ENCODE measurements at regions not wholly inside any gene's neighbourhood (a gene's known extent, or its start where the extent isn't known, plus 50 kb on each side); places are given as distances from the start of the nearest gene placed in this dataset.

GRCh38 chr3:77795013-77795412 lies 755.1 kb downstream of the ROBO2 start:
- DNase-seq = no peak
- H3K23ac ChIP-seq (ENCODE audit: low read length) = no peak overlapping the region
- no peak overlapping the region for H2BK12ac ChIP-seq (ENCODE audit: low read length)
- H3K79me2 ChIP-seq (ENCODE audit: control insufficient read depth, insufficient read depth, low read length, poor library complexity) = no peaks in the 10 kb centered on the region
- no peaks in the 10 kb centered on the region for H3K79me1 ChIP-seq (ENCODE audit: low read length)
- H4K91ac ChIP-seq (ENCODE audit: low read depth, low read length) = no peak overlapping the region
- no peak overlapping the region for H3K4me3 ChIP-seq (ENCODE audit: low read depth, low read length)
- H2AK5ac ChIP-seq (ENCODE audit: low read length) = no peak overlapping the region
- no peaks in the 10 kb centered on the region for H3K27me3 ChIP-seq (ENCODE audit: insufficient read depth, low read length)
- no peak overlapping the region for H2BK5ac ChIP-seq (ENCODE audit: low read depth, low read length, poor library complexity)
- H3K4ac ChIP-seq (ENCODE audit: low read depth, low read length) = no peak overlapping the region
- no CpG with 5 or more reads among the region's 5 CpGs for WGBS (ENCODE audit: extremely low coverage, insufficient coverage, insufficient read length)
- peaks cover 2% of the 10 kb centered on the region for H3K9me3 ChIP-seq (ENCODE audit: insufficient read depth, low read depth, low read length)
- H3K36me3 ChIP-seq (ENCODE audit: control insufficient read depth in 1 of 2, insufficient read depth in 2 of 2, low read length in 2 of 2) = no peaks in the 10 kb centered on the region
- H2AFZ ChIP-seq (ENCODE audit: insufficient read depth, low read length, poor library complexity) = no peak overlapping the region
- peaks cover 4 to 7% of the 10 kb centered on the region in 2 experiments for H3K4me1 ChIP-seq (ENCODE audit: control insufficient read depth in 1 of 2, insufficient read depth in 2 of 2, low read length in 2 of 2)
- H3K27ac ChIP-seq (ENCODE audit: low read depth, low read length) = no peak overlapping the region
- H3K18ac ChIP-seq (ENCODE audit: low read length) = no peak overlapping the region
- H3K9ac ChIP-seq (ENCODE audit: low read length) = no peak overlapping the region
- H3K4me2 ChIP-seq (ENCODE audit: low read length) = no peak overlapping the region
- H4K12ac ChIP-seq (ENCODE audit: low read depth, low read length) = no peak overlapping the region
- H3K14ac ChIP-seq (ENCODE audit: low read length) = no peak overlapping the region
- no peak overlapping the region for H2BK120ac ChIP-seq (ENCODE audit: insufficient read depth, low read length, poor library complexity)
- H4K8ac ChIP-seq (ENCODE audit: low read depth, low read length) = no peak overlapping the region

GRCh38 chr3:77799278-77799677 lies 759.4 kb downstream of the ROBO2 start:
- Histone ChIP-seq H2BK120ac (ENCODE audit: insufficient read depth, low read length, poor library complexity) (no peak overlapping the region), H2BK12ac (ENCODE audit: low read length) (no peak overlapping the region), H4K91ac (ENCODE audit: low read depth, low read length) (no peak overlapping the region), H3K79me2 (ENCODE audit: control insufficient read depth, insufficient read depth, low read length, poor library complexity) (no peaks in the 10 kb centered on the region), H3K23ac (ENCODE audit: low read length) (no peak overlapping the region), H3K9me3 (ENCODE audit: insufficient read depth, low read depth, low read length) (peaks cover 2% of the 10 kb centered on the region), H3K36me3 (ENCODE audit: control insufficient read depth in 1 of 2, insufficient read depth in 2 of 2, low read length in 2 of 2) (no peaks in the 10 kb centered on the region), H2BK5ac (ENCODE audit: low read depth, low read length, poor library complexity) (no peak overlapping the region), H3K4me2 (ENCODE audit: low read length) (no peak overlapping the region), H3K14ac (ENCODE audit: low read length) (no peak overlapping the region), H4K8ac (ENCODE audit: low read depth, low read length) (no peak overlapping the region), H3K4me1 (ENCODE audit: control insufficient read depth in 1 of 2, insufficient read depth in 2 of 2, low read length in 2 of 2) (peaks cover 0 to 3% of the 10 kb centered on the region in 2 experiments), H3K4ac (ENCODE audit: low read depth, low read length) (no peak overlapping the region), H3K27ac (ENCODE audit: low read depth, low read length) (no peak overlapping the region), H3K18ac (ENCODE audit: low read length) (no peak overlapping the region), H4K12ac (ENCODE audit: low read depth, low read length) (no peak overlapping the region), H3K9ac (ENCODE audit: low read length) (peak overlapping the region; percentile 63), H2AFZ (ENCODE audit: insufficient read depth, low read length, poor library complexity) (no peak overlapping the region), H3K27me3 (ENCODE audit: insufficient read depth, low read length) (no peaks in the 10 kb centered on the region), H3K79me1 (ENCODE audit: low read length) (no peaks in the 10 kb centered on the region), H3K4me3 (ENCODE audit: low read depth, low read length) (no peak overlapping the region), H2AK5ac (ENCODE audit: low read length) (no peak overlapping the region)
- WGBS (ENCODE audit: extremely low coverage, insufficient coverage, insufficient read length) = no CpG with 5 or more reads among the region's 5 CpGs
- DNase-seq = no peak

- Histone ChIP-seq H4K12ac (ENCODE audit: low read depth, low read length) (no peak overlapping the region), H3K4me3 (ENCODE audit: low read depth, low read length) (no peak overlapping the region), H3K18ac (ENCODE audit: low read length) (no peak overlapping the region), H3K79me2 (ENCODE audit: control insufficient read depth, insufficient read depth, low read length, poor library complexity) (no peaks in the 10 kb centered on the region), H3K4ac (ENCODE audit: low read depth, low read length) (no peak overlapping the region), H3K23ac (ENCODE audit: low read length) (no peak overlapping the region), H3K36me3 (ENCODE audit: control insufficient read depth in 1 of 2, insufficient read depth in 2 of 2, low read length in 2 of 2) (no peaks in the 10 kb centered on the region), H2AK5ac (ENCODE audit: low read length) (no peak overlapping the region), H3K27me3 (ENCODE audit: insufficient read depth, low read length) (no peaks in the 10 kb centered on the region), H2AFZ (ENCODE audit: insufficient read depth, low read length, poor library complexity) (no peak overlapping the region), H2BK5ac (ENCODE audit: low read depth, low read length, poor library complexity) (no peak overlapping the region), H3K4me1 (ENCODE audit: control insufficient read depth in 1 of 2, insufficient read depth in 2 of 2, low read length in 2 of 2) (no peaks in the 10 kb centered on the region), H3K14ac (ENCODE audit: low read length) (no peak overlapping the region), H2BK12ac (ENCODE audit: low read length) (no peak overlapping the region), H4K8ac (ENCODE audit: low read depth, low read length) (no peak overlapping the region), H3K79me1 (ENCODE audit: low read length) (no peaks in the 10 kb centered on the region), H3K4me2 (ENCODE audit: low read length) (no peak overlapping the region), H3K9me3 (ENCODE audit: insufficient read depth, low read depth, low read length) (peaks cover 2% of the 10 kb centered on the region), H3K9ac (ENCODE audit: low read length) (no peak overlapping the region), H2BK120ac (ENCODE audit: insufficient read depth, low read length, poor library complexity) (no peak overlapping the region), H3K27ac (ENCODE audit: low read depth, low read length) (no peak overlapping the region), H4K91ac (ENCODE audit: low read depth, low read length) (no peak overlapping the region)
- DNase-seq = no peak
- no CpG with 5 or more reads among the region's 1 CpG for WGBS (ENCODE audit: extremely low coverage, insufficient coverage, insufficient read length)
These were observed 761.0 kb downstream of the ROBO2 start for GRCh38 chr3:77800893-77801292.

GRCh38 chr3:77807312-77807711 lies 767.4 kb downstream of the ROBO2 start:
- Histone ChIP-seq H3K4me3 (ENCODE audit: low read depth, low read length) (no peak overlapping the region), H4K91ac (ENCODE audit: low read depth, low read length) (no peak overlapping the region), H2BK12ac (ENCODE audit: low read length) (no peak overlapping the region), H3K23ac (ENCODE audit: low read length) (no peak overlapping the region), H2BK120ac (ENCODE audit: insufficient read depth, low read length, poor library complexity) (no peak overlapping the region), H3K14ac (ENCODE audit: low read length) (no peak overlapping the region), H3K9ac (ENCODE audit: low read length) (no peak overlapping the region), H2AFZ (ENCODE audit: insufficient read depth, low read length, poor library complexity) (no peak overlapping the region), H3K27ac (ENCODE audit: low read depth, low read length) (no peak overlapping the region), H3K79me2 (ENCODE audit: control insufficient read depth, insufficient read depth, low read length, poor library complexity) (no peaks in the 10 kb centered on the region), H4K8ac (ENCODE audit: low read depth, low read length) (no peak overlapping the region), H3K27me3 (ENCODE audit: insufficient read depth, low read length) (no peaks in the 10 kb centered on the region), H3K4me1 (ENCODE audit: control insufficient read depth in 1 of 2, insufficient read depth in 2 of 2, low read length in 2 of 2) (no peaks in the 10 kb centered on the region), H3K4me2 (ENCODE audit: low read length) (no peak overlapping the region), H2AK5ac (ENCODE audit: low read length) (no peak overlapping the region), H3K36me3 (ENCODE audit: control insufficient read depth in 1 of 2, insufficient read depth in 2 of 2, low read length in 2 of 2) (no peaks in the 10 kb centered on the region), H3K9me3 (ENCODE audit: insufficient read depth, low read depth, low read length) (no peaks in the 10 kb centered on the region), H3K18ac (ENCODE audit: low read length) (no peak overlapping the region), H2BK5ac (ENCODE audit: low read depth, low read length, poor library complexity) (no peak overlapping the region), H3K4ac (ENCODE audit: low read depth, low read length) (no peak overlapping the region), H3K79me1 (ENCODE audit: low read length) (no peaks in the 10 kb centered on the region), H4K12ac (ENCODE audit: low read depth, low read length) (no peak overlapping the region)
- WGBS (ENCODE audit: extremely low coverage, insufficient coverage, insufficient read length) = no CpG with 5 or more reads among the region's 3 CpGs
- DNase-seq = no peak
